Duodenal mucosa (tissue), 2 donors: ENCODE measurements at regions not wholly inside any gene's neighbourhood (a gene's known extent, or its start where the extent isn't known, plus 50 kb on each side); places are given as distances from the start of the nearest gene placed in this dataset.

ENCODE experiments used
- H3K27ac ChIP-seq: one replicate; pipeline ENCODE4 v1.7.0; 2013; ENCODE audit warnings: low read depth, low read length
- H3K27me3 ChIP-seq, 2 donors: one replicate each; pipeline ENCODE4 v1.7.0; 2013; ENCODE audit warnings: low read length in 2 of 2, control low read depth in 1 of 2; ENCODE audit not compliant: insufficient read depth in 2 of 2, control insufficient read depth in 1 of 2
- H3K36me3 ChIP-seq, 2 donors: one replicate each; pipeline ENCODE4 v1.7.0; 2013; ENCODE audit warnings: low read length in 2 of 2, control low read depth in 1 of 2; ENCODE audit not compliant: insufficient read depth in 2 of 2, control insufficient read depth in 1 of 2
- H3K4me1 ChIP-seq, 2 donors: one replicate each; pipeline ENCODE4 v1.7.0; 2013; ENCODE audit warnings: low read length in 2 of 2, control low read depth in 1 of 2; ENCODE audit not compliant: insufficient read depth in 2 of 2, control insufficient read depth in 1 of 2
- H3K4me3 ChIP-seq, 2 donors: one replicate each; pipeline ENCODE4 v1.7.0; 2013; ENCODE audit warnings: low read length in 2 of 2, low read depth in 1 of 2
- H3K9ac ChIP-seq, 2 donors: one replicate each; pipeline ENCODE4 v1.7.0; 2013; ENCODE audit warnings: low read length in 2 of 2, low read depth in 1 of 2
- H3K9me3 ChIP-seq, 2 donors: one replicate each; pipeline ENCODE4 v1.7.0; 2013; ENCODE audit warnings: low read length in 2 of 2, control low read depth in 1 of 2; ENCODE audit not compliant: control insufficient read depth in 1 of 2

DNA sequence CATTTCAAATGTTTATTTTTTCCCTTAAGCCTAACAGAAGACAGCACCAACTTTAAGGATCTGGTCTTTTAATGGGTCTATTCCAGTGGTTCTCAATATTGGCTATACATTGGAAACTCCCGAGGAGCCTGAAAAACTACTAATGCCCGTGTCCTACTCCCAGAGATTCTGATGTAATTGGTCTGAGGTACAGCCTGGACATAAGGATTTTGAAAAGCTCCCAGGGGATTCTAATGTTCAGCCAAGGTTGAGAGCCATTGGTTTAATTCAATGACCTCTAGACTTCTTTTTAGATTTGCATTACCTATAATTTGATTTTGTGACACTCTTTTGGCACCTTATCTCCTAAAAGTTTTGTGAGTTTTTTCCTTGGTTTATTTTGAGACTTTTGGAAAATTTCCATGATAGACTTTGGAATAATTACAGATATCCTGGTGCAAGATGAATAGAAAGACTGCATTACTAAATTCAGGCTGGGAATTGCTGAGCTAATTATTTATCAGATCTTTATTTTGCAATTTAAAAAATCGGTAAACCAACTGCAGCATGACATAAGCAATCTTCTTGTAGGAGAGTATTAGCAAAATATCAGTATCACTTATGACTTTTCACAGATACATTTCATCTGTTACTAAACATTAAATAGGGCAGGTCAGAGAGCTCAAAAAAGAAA is 91.5 kb upstream of the ELL2 start:
- no peak overlapping the region for H3K27ac ChIP-seq
- H3K4me3 ChIP-seq, result no peak overlapping the region
- H3K9ac ChIP-seq, result no peak overlapping the region
- H3K4me1 ChIP-seq, result peaks cover 6 to 12% of the 10 kb centered on the region in 2 donors
- H3K27me3 ChIP-seq, result no peaks in the 10 kb centered on the region
- no peaks in the 10 kb centered on the region for H3K9me3 ChIP-seq
- H3K36me3 ChIP-seq, result no peaks in the 10 kb centered on the region

- Histone ChIP-seq H3K4me3 (no peak overlapping the region), H3K4me1 (peaks cover 6 to 12% of the 10 kb centered on the region in 2 donors), H3K36me3 (no peaks in the 10 kb centered on the region), H3K9me3 (no peaks in the 10 kb centered on the region), H3K27ac (no peak overlapping the region), H3K27me3 (no peaks in the 10 kb centered on the region), H3K9ac (no peak overlapping the region)
These were observed 90.7 kb upstream of the ELL2 start for GRCh38 chr5:96052374-96052773.

DNA sequence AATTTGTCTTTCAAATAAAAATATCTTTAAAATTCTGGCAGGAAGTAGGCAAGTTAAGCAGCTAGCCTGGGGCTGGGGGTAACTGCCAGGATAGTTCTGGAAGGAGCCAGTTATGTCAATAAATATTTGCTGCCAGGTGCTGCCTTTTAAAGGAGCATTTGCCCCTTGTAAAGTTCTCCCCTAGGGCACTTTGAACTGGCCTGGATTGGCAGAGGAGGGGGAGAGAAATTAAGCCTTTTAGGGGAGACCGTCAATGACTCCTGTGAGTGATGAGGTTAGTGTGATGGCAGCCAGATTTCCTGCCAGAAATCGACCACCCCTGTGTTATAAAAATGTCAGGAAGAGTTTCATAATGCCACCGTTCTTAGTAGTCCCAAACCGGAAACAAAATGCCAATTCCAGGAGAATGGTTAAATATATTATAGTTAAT is 89.8 kb upstream of the ELL2 start:
- Histone ChIP-seq H3K4me3 (no peak overlapping the region), H3K9ac (no peak overlapping the region), H3K4me1 (peaks cover 6 to 12% of the 10 kb centered on the region in 2 donors), H3K27me3 (no peaks in the 10 kb centered on the region), H3K27ac (no peak overlapping the region), H3K9me3 (no peaks in the 10 kb centered on the region), H3K36me3 (no peaks in the 10 kb centered on the region)

- Histone ChIP-seq H3K27ac (no peak overlapping the region), H3K4me1 (peaks cover 6 to 12% of the 10 kb centered on the region in 2 donors), H3K4me3 (no peak overlapping the region), H3K36me3 (no peaks in the 10 kb centered on the region), H3K27me3 (no peaks in the 10 kb centered on the region), H3K9me3 (no peaks in the 10 kb centered on the region), H3K9ac (no peak overlapping the region)
These were observed 88.7 kb upstream of the ELL2 start for GRCh38 chr5:96050273-96050880.

- Histone ChIP-seq H3K4me3 (no peak overlapping the region), H3K9me3 (no peaks in the 10 kb centered on the region), H3K9ac (no peak overlapping the region), H3K4me1 (peaks cover 6 to 12% of the 10 kb centered on the region in 2 donors), H3K27me3 (no peaks in the 10 kb centered on the region), H3K27ac (no peak overlapping the region), H3K36me3 (no peaks in the 10 kb centered on the region)
These were observed 88.0 kb upstream of the ELL2 start for GRCh38 chr5:96049398-96050272.

GRCh38 chr5:96048763-96049162 is 87.1 kb upstream of the ELL2 start:
- Histone ChIP-seq H3K9ac (no peak overlapping the region), H3K36me3 (no peaks in the 10 kb centered on the region), H3K4me3 (no peak overlapping the region), H3K27ac (no peak overlapping the region), H3K4me1 (peaks cover 6 to 12% of the 10 kb centered on the region in 2 donors), H3K27me3 (no peaks in the 10 kb centered on the region), H3K9me3 (no peaks in the 10 kb centered on the region)

- Histone ChIP-seq H3K9ac (no peak overlapping the region), H3K27ac (no peak overlapping the region), H3K27me3 (no peaks in the 10 kb centered on the region), H3K4me3 (no peak overlapping the region), H3K36me3 (no peaks in the 10 kb centered on the region), H3K9me3 (no peaks in the 10 kb centered on the region), H3K4me1 (peaks cover 6 to 12% of the 10 kb centered on the region in 2 donors)
These were observed 84.2 kb upstream of the ELL2 start for GRCh38 chr5:96045888-96046287.

DNA sequence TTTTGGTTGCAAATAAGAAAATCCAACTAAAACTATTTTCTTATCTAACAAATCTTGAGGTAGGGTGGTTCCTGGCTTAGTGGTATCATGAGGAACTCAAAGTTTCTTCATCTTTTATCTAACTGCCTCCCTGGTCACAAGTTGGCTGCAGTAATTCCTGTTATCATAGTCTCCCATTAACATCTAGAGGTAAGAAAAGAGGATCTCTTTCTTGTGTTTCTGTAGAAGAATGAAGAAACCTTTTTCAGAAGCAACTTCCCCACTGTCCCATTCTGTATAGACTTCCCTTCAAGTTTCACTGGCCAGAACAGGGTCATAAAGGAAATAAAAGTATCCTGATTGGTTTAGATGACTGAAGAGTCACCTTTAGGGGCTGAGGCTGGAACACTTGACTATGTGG is 81.8 kb upstream of the ELL2 start:
- Histone ChIP-seq H3K27ac (no peak overlapping the region), H3K4me1 (peaks cover 1 to 2% of the 10 kb centered on the region in 2 donors)

GRCh38 chr5:96037128-96037527 is 75.5 kb upstream of the ELL2 start:
- H3K36me3 ChIP-seq, result no peaks in the 10 kb centered on the region
- no peaks in the 10 kb centered on the region for H3K27me3 ChIP-seq
- no peak overlapping the region for H3K9ac ChIP-seq
- H3K4me3 ChIP-seq, result no peak overlapping the region
- no peak overlapping the region for H3K27ac ChIP-seq
- H3K9me3 ChIP-seq, result peaks cover 0 to 6% of the 10 kb centered on the region in 2 donors
- no peaks in the 10 kb centered on the region for H3K4me1 ChIP-seq

More for the DNA sequence above, 81.8 kb upstream of the ELL2 start:
- H3K36me3 ChIP-seq, result no peaks in the 10 kb centered on the region
- no peaks in the 10 kb centered on the region for H3K27me3 ChIP-seq
- no peaks in the 10 kb centered on the region for H3K9me3 ChIP-seq
- no peak overlapping the region for H3K4me3 ChIP-seq
- H3K9ac ChIP-seq, result no peak overlapping the region

- H3K4me1 ChIP-seq, result no peaks in the 10 kb centered on the region
- H3K27ac ChIP-seq, result no peak overlapping the region
These were observed 74.7 kb upstream of the ELL2 start for GRCh38 chr5:96036301-96036700.

More at GRCh38 chr5:96036301-96036700, 74.7 kb upstream of the ELL2 start:
- H3K9ac ChIP-seq, result no peak overlapping the region
- no peak overlapping the region for H3K4me3 ChIP-seq
- no peaks in the 10 kb centered on the region for H3K27me3 ChIP-seq
- peaks cover 0 to 6% of the 10 kb centered on the region in 2 donors for H3K9me3 ChIP-seq
- H3K36me3 ChIP-seq, result no peaks in the 10 kb centered on the region
